ENCODE measurements at regions not wholly inside any gene's neighbourhood (a gene's known extent, or its start where the extent isn't known, plus 50 kb on each side); places are given as distances from the start of the nearest gene placed in this dataset.

GRCh38 chr20:20827992-20828597 is 115.7 kb upstream of the RALGAPA2 start:
- TF ChIP-seq, protein P1, sequence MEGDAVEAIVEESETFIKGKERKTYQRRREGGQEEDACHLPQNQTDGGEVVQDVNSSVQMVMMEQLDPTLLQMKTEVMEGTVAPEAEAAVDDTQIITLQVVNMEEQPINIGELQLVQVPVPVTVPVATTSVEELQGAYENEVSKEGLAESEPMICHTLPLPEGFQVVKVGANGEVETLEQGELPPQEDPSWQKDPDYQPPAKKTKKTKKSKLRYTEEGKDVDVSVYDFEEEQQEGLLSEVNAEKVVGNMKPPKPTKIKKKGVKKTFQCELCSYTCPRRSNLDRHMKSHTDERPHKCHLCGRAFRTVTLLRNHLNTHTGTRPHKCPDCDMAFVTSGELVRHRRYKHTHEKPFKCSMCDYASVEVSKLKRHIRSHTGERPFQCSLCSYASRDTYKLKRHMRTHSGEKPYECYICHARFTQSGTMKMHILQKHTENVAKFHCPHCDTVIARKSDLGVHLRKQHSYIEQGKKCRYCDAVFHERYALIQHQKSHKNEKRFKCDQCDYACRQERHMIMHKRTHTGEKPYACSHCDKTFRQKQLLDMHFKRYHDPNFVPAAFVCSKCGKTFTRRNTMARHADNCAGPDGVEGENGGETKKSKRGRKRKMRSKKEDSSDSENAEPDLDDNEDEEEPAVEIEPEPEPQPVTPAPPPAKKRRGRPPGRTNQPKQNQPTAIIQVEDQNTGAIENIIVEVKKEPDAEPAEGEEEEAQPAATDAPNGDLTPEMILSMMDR (IDR thresholded peaks at IDR 0.05), result no peak
- Mint-ChIP-seq H3K4me1 (ENCODE audit: low read depth) (no peaks in the 10 kb centered on the region), H3K27me3 (ENCODE audit: insufficient read depth) (peaks cover 4% of the 10 kb centered on the region; the same call in 1 of the 2 replicates), H3K36me3 (ENCODE audit: low read depth) (no peaks in the 10 kb centered on the region), H3K9me3 (peaks cover 8% of the 10 kb centered on the region; the same call in 1 of the 2 replicates), H3K4me3 (no peak overlapping the region), H3K27ac (no peak overlapping the region)
- no peak for DNase-seq

DNA sequence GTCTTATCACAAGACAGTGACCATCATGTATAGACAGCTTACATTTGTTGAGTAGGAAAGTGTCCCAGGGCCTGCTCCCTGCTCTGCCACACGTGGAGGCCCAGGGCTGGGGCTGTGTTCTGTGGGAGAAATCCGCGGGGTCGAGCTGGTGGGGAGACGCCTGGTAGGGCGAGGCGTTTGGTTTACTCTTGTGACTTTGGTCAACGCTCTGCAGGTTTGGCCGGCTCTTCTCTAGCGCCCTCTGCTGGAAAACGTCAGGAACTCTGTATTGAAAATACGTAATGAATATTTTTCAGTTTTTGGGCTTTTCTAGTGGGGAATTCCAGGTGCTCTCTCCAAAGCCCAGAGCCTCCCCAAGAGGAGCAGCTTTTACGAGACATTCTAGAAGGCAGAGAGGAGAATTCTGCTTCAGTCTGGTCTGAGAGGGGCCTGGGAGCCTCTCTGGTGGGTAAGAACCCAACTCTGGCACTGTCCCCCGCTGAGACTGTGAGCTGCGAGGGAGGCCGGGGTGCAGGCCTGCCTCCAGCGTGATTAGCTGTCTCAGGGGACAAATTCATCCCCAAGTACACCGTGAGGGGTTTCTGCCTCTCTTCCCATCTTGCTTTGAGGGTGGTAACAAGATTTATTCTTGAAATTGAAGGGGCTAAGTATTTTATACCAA is 112.6 kb upstream of the RALGAPA2 start:
- no peaks in the 10 kb centered on the region for H3K36me3 Mint-ChIP-seq (ENCODE audit: low read depth)
- TF ChIP-seq, protein P1 (IDR thresholded peaks at IDR 0.05), result peak; percentile 80
- H3K4me1 Mint-ChIP-seq (ENCODE audit: low read depth), result peaks cover 8% of the 10 kb centered on the region; the same call in 1 of the 2 replicates
- H3K27me3 Mint-ChIP-seq (ENCODE audit: insufficient read depth), result peaks cover 2% of the 10 kb centered on the region; the same call in 1 of the 2 replicates
- H3K27ac Mint-ChIP-seq, result no peak overlapping the region
- peaks cover 8% of the 10 kb centered on the region; the same call in 1 of the 2 replicates for H3K9me3 Mint-ChIP-seq
- H3K4me3 Mint-ChIP-seq, result no peak overlapping the region
- no peak for DNase-seq

GRCh38 chr20:20823476-20823881 is 111.0 kb upstream of the RALGAPA2 start:
- no peak overlapping the region for H3K4me3 Mint-ChIP-seq
- H3K27ac Mint-ChIP-seq, result no peak overlapping the region
- H3K4me1 Mint-ChIP-seq (ENCODE audit: low read depth), result peaks cover 8% of the 10 kb centered on the region; the same call in 1 of the 2 replicates
- no peaks in the 10 kb centered on the region for H3K36me3 Mint-ChIP-seq (ENCODE audit: low read depth)
- TF ChIP-seq, protein P1 (IDR thresholded peaks at IDR 0.05), result no peak
- H3K9me3 Mint-ChIP-seq, result no peaks in the 10 kb centered on the region; the same call in 1 of the 2 replicates
- DNase-seq, result no peak
- H3K27me3 Mint-ChIP-seq (ENCODE audit: insufficient read depth), result peaks cover 2% of the 10 kb centered on the region; the same call in 1 of the 2 replicates

GRCh38 chr20:20821484-20822260 is 109.2 kb upstream of the RALGAPA2 start:
- no peak overlapping the region for H3K4me3 Mint-ChIP-seq
- H3K9me3 Mint-ChIP-seq, result no peaks in the 10 kb centered on the region
- H3K27ac Mint-ChIP-seq, result no peak overlapping the region
- H3K4me1 Mint-ChIP-seq (ENCODE audit: low read depth), result peaks cover 8% of the 10 kb centered on the region; the same call in 1 of the 2 replicates
- TF ChIP-seq, protein P1 (IDR thresholded peaks at IDR 0.05), result no peak
- peaks cover 2% of the 10 kb centered on the region; the same call in 1 of the 2 replicates for H3K27me3 Mint-ChIP-seq (ENCODE audit: insufficient read depth)
- no peaks in the 10 kb centered on the region for H3K36me3 Mint-ChIP-seq (ENCODE audit: low read depth)
- DNase-seq, result no peak

DNA sequence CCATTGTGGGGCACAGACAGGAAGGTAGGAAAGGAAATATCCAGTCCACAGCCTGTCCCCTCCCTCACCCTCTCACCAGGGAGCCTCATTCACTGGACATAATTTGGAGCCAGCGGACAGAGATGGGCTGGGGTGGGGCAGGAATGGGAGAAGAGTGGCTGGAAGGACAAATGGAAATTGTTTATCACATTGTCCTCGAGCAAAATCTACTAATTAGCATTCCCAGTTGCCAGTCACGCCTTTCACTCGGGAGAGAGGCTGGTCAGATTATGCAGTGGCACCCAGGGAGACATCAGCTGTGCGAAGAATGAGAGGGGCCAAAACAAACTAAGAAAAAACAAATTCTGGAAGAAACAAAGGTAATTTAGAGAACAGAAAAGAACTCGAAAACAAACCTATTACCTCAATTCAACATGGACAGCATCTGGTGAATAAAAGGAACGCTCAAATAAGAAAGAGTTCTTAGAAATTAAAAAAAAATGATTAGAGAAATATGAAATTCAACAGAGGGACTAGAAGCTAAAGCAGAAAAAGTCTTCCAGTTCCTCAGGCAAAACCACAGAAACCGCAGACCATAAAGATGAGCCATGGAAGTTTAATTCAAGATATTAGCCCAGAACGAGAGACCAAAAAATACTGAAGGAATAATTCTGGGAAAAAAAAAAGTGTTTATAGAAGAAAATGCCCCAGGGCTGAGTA is 108.5 kb upstream of the RALGAPA2 start:
- H3K9me3 Mint-ChIP-seq, result no peaks in the 10 kb centered on the region
- no peak overlapping the region for H3K27ac Mint-ChIP-seq
- peaks cover 8% of the 10 kb centered on the region; the same call in 1 of the 2 replicates for H3K4me1 Mint-ChIP-seq (ENCODE audit: low read depth)
- H3K27me3 Mint-ChIP-seq (ENCODE audit: insufficient read depth), result peaks cover 2% of the 10 kb centered on the region; the same call in 1 of the 2 replicates
- TF ChIP-seq, protein P1 (IDR thresholded peaks at IDR 0.05), result no peak
- peak; percentile 6 for DNase-seq
- no peaks in the 10 kb centered on the region for H3K36me3 Mint-ChIP-seq (ENCODE audit: low read depth)
- H3K4me3 Mint-ChIP-seq, result no peak overlapping the region

Measured in HFFc6 (cell line).